ENCODE measurements at regions not wholly inside any gene's neighbourhood (a gene's known extent, or its start where the extent isn't known, plus 50 kb on each side); places are given as distances from the start of the nearest gene placed in this dataset.

DNA sequence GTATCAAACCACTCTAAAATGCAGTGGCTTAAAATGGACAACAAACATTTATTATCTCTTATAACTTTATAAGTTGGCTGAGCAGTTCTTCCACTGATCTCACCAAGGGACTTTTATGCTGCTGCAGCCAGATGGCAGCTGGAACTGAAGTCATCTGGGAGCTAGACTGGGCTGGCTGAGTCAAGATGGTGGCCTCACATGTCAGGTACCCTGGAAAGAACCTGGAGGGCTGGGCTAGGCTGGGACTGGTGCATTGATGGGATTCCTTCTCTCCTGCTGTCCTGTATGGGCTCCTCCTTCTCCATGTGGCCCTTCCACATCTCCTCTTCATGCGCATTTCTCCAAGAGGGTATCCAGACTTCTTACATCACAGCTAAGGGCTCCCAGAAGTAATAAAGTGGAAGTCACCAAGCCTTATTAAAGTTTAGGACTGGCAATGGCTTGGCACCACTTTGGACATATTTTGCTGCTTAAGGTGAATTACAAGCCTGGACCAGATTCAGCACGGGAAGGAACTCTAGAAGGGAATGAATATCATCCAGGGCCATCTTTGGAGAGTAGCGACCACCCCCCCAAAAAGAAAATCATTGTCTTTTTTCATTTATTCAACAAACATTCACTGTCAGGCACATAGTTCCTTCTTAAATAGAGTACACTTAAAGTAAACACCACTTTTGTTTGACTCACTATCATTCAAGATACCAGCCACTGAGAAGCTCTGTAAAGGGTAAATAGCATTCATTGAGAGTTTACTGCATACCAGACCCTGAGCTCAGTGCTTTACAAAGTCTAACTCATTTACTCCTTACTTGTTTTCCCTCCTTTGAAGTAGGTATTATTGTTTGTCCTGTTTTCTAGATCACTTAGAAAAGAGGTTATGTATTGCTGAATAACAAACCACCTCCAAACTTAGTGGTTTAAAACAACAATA, 138.0 kb downstream of the ZFP36L2 start:
- Histone ChIP-seq H3K4me3 (replicated peaks in 1 of 4; ENCODE audit: control extremely low read depth in 1 of 4, insufficient read depth in 1 of 4, low read depth in 3 of 4, low read length in 4 of 4) (no peak overlapping the region), H2AFZ (ENCODE audit: low read length) (no peak overlapping the region), H3K9me3 (ENCODE audit: control insufficient read depth, insufficient read depth, low read depth, low read length) (no peaks in the 10 kb centered on the region), H3K4me2 (ENCODE audit: extremely low read depth, insufficient read depth, low read length) (no peak overlapping the region), H3K27ac (ENCODE audit: insufficient read depth, low read length) (peak overlapping the region; percentile 92), H4K20me1 (ENCODE audit: control insufficient read depth, extremely low read depth, insufficient read depth, low read length) (no peaks in the 10 kb centered on the region), H3K4me1 (ENCODE audit: control insufficient read depth, extremely low read depth, insufficient read depth, low read length) (peaks cover 41% of the 10 kb centered on the region), H3K27me3 (ENCODE audit: control insufficient read depth, insufficient read depth, low read length) (no peaks in the 10 kb centered on the region), H3K36me3 (ENCODE audit: control insufficient read depth, insufficient read depth, low read length) (no peaks in the 10 kb centered on the region), H3K79me2 (ENCODE audit: control insufficient read depth, insufficient read depth, low read length) (no peaks in the 10 kb centered on the region), H3K9ac (ENCODE audit: insufficient read depth, low read length) (no peak overlapping the region)
- peak; percentile 63 for DNase-seq (ENCODE audit: low read depth in 2 of 2)
- TF ChIP-seq, protein P1, sequence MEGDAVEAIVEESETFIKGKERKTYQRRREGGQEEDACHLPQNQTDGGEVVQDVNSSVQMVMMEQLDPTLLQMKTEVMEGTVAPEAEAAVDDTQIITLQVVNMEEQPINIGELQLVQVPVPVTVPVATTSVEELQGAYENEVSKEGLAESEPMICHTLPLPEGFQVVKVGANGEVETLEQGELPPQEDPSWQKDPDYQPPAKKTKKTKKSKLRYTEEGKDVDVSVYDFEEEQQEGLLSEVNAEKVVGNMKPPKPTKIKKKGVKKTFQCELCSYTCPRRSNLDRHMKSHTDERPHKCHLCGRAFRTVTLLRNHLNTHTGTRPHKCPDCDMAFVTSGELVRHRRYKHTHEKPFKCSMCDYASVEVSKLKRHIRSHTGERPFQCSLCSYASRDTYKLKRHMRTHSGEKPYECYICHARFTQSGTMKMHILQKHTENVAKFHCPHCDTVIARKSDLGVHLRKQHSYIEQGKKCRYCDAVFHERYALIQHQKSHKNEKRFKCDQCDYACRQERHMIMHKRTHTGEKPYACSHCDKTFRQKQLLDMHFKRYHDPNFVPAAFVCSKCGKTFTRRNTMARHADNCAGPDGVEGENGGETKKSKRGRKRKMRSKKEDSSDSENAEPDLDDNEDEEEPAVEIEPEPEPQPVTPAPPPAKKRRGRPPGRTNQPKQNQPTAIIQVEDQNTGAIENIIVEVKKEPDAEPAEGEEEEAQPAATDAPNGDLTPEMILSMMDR (conservative IDR thresholded peaks at IDR 0.05 in 1 of 2, IDR thresholded peaks at IDR 0.05 in 1 of 2; ENCODE audit: low read depth in 1 of 2, low read length in 2 of 2): no peak
- no peak for TF ChIP-seq EZH2 (IDR thresholded peaks at IDR 0.05; ENCODE audit: low read length, missing control alignments)

DNA sequence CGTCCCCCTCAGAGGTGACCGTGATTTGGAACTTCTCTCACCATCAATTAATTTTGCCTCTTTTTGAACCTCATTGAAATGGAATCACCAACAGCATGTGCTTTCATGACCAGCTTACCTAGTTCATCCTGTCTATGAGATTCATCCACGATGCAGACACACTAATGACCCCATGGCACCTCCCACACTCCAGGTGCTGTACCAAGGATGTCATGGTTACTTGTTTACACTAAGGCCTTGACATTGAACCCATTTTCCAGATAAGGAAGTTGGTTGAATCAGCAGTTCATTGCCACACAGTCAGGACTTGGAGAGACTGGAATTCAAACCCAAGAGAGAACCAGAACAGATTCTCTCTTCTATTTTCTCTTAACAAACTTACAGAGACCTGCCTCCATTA, 139.0 kb downstream of the ZFP36L2 start:
- Histone ChIP-seq H3K9me3 (ENCODE audit: control insufficient read depth, insufficient read depth, low read depth, low read length) (no peaks in the 10 kb centered on the region), H3K4me2 (ENCODE audit: extremely low read depth, insufficient read depth, low read length) (no peak overlapping the region), H3K9ac (ENCODE audit: insufficient read depth, low read length) (no peak overlapping the region), H4K20me1 (ENCODE audit: control insufficient read depth, extremely low read depth, insufficient read depth, low read length) (no peaks in the 10 kb centered on the region), H3K36me3 (ENCODE audit: control insufficient read depth, insufficient read depth, low read length) (no peaks in the 10 kb centered on the region), H3K79me2 (ENCODE audit: control insufficient read depth, insufficient read depth, low read length) (no peaks in the 10 kb centered on the region), H2AFZ (ENCODE audit: low read length) (no peak overlapping the region), H3K27ac (ENCODE audit: insufficient read depth, low read length) (peak overlapping the region; percentile 92), H3K4me3 (replicated peaks in 1 of 4; ENCODE audit: control extremely low read depth in 1 of 4, insufficient read depth in 1 of 4, low read depth in 3 of 4, low read length in 4 of 4) (no peak overlapping the region), H3K27me3 (ENCODE audit: control insufficient read depth, insufficient read depth, low read length) (no peaks in the 10 kb centered on the region), H3K4me1 (ENCODE audit: control insufficient read depth, extremely low read depth, insufficient read depth, low read length) (peaks cover 51% of the 10 kb centered on the region)
- DNase-seq (ENCODE audit: low read depth in 2 of 2): no peak
- TF ChIP-seq, protein P1 (conservative IDR thresholded peaks at IDR 0.05 in 1 of 2, IDR thresholded peaks at IDR 0.05 in 1 of 2; ENCODE audit: low read depth in 1 of 2, low read length in 2 of 2): no peak
- no peak for TF ChIP-seq EZH2 (IDR thresholded peaks at IDR 0.05; ENCODE audit: low read length, missing control alignments)

DNA sequence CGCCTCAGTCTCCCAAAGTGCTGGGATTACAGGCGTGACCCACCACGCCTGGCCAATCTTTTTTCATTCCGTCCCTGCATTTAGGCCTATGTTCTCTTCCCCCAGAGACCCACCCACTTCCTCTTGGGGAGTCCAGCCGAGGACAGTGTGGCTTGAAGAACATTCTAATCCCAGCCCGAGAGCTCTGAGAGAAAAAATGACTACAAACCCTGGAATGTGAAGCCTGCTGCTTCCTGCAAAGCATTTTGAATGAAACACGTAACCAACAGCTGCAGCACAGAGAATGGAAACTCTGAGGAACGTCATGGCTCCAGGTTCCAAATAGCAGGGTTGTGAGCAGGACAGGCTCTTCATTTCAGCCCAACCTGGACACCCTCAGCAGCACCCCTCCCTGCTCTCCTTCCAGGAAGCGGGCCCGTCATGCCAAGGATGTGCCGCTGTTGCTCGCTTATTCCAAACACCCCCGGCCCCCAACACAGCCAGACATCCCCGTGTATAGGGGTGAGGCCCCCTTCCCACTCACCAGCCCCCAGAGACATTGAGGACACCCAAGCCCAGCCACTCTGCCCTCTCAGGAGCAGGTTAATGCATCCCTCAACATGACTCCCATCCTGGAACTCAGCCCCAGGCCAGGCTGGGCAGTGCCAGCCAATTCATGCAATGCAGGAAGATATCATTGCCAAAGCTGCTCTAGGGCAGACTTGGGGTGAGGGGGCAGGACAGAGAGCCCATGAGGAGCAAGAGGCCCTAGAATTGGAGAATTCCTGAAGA, 139.8 kb downstream of the ZFP36L2 start:
- H3K4me2 ChIP-seq (ENCODE audit: extremely low read depth, insufficient read depth, low read length): peak overlapping the region; percentile 11
- peak; percentile 100 for DNase-seq (ENCODE audit: low read depth in 2 of 2)
- TF ChIP-seq, protein P1 (conservative IDR thresholded peaks at IDR 0.05 in 1 of 2, IDR thresholded peaks at IDR 0.05 in 1 of 2; ENCODE audit: low read depth in 1 of 2, low read length in 2 of 2): no peak
- no peaks in the 10 kb centered on the region for H3K27me3 ChIP-seq (ENCODE audit: control insufficient read depth, insufficient read depth, low read length)
- peaks cover 58% of the 10 kb centered on the region for H3K4me1 ChIP-seq (ENCODE audit: control insufficient read depth, extremely low read depth, insufficient read depth, low read length)
- H3K9ac ChIP-seq (ENCODE audit: insufficient read depth, low read length): peak overlapping the region; percentile 34
- H2AFZ ChIP-seq (ENCODE audit: low read length): no peak overlapping the region
- H3K36me3 ChIP-seq (ENCODE audit: control insufficient read depth, insufficient read depth, low read length): no peaks in the 10 kb centered on the region
- peak overlapping the region; percentile 92 for H3K27ac ChIP-seq (ENCODE audit: insufficient read depth, low read length)
- no peaks in the 10 kb centered on the region for H3K9me3 ChIP-seq (ENCODE audit: control insufficient read depth, insufficient read depth, low read depth, low read length)
- no peaks in the 10 kb centered on the region for H4K20me1 ChIP-seq (ENCODE audit: control insufficient read depth, extremely low read depth, insufficient read depth, low read length)
- peak overlapping the region in 1 of 4 experiments; percentile 3 for H3K4me3 ChIP-seq (replicated peaks in 1 of 4; ENCODE audit: control extremely low read depth in 1 of 4, insufficient read depth in 1 of 4, low read depth in 3 of 4, low read length in 4 of 4)
- H3K79me2 ChIP-seq (ENCODE audit: control insufficient read depth, insufficient read depth, low read length): no peaks in the 10 kb centered on the region

Measured in fibroblast of lung (primary cell).